Adrenal gland (tissue), 5 donors: ENCODE measurements at regions not wholly inside any gene's neighbourhood (a gene's known extent, or its start where the extent isn't known, plus 50 kb on each side); places are given as distances from the start of the nearest gene placed in this dataset.

Source experiments
- CTCF ChIP-seq, 6 experiments: fragments of 450-650 bp in 4 of 6; fragments of 200-600 bp in 2 of 6; sonication (generic) in 1 of 6; IDR thresholded peaks; 1 replicate in 5 of 6; 2 replicates in 1 of 6; pipeline versions ENCODE4 v1.5.1 to v1.8.0; 2016 to 2021; ENCODE audit warnings: antibody characterized with exemption in 6 of 6, mild to moderate bottlenecking in 2 of 6, moderate library complexity in 1 of 6
- POLR2A ChIP-seq, 2 donors: fragments of 450-650 bp; IDR thresholded peaks; one replicate each; pipeline ENCODE4 v1.6.1; 2017; ENCODE audit warnings: antibody characterized with exemption in 2 of 2, mild to moderate bottlenecking in 2 of 2, moderate library complexity in 1 of 2
- donor health status: DM: no; HTN: no; CAD: no.

- TF ChIP-seq CTCF (IDR thresholded peaks at IDR 0.05): no peak
- TF ChIP-seq POLR2A (IDR thresholded peaks at IDR 0.05): no peak
Measured at GRCh38 chr16:11448796-11449416, 103.6 kb downstream of the RMI2 start.
